GM23338 (cell line): ENCODE measurements at regions not wholly inside any gene's neighbourhood (a gene's known extent, or its start where the extent isn't known, plus 50 kb on each side); places are given as distances from the start of the nearest gene placed in this dataset.

ENCODE experiments used
- ATAC-seq: fragments of 200-7000 bp; cut with Tn5 transposase; 3 replicates; pipeline ENCODE4 v1.9.1; 2020
- DNase-seq: peaks from one replicate; pipeline ENCODE4 v3.0.0-alpha.2; 2015; ENCODE audit warnings: low spot score
- H2AFZ ChIP-seq: fragments of 200-600 bp; sonication (generic); 2 replicates; pipeline ENCODE4 v1.8.0; 2016; ENCODE audit warnings: antibody characterized with exemption, mild to moderate bottlenecking, moderate library complexity
- H3F3A ChIP-seq: fragments of 200-600 bp; sonication (generic); replicated peaks from 2 replicates; pipeline ENCODE4 v1.8.0; 2017; ENCODE audit warnings: antibody characterized with exemption, mixed run types, low read depth
- H3K27ac ChIP-seq: fragments of 200-600 bp; sonication (generic); 2 replicates; pipeline ENCODE4 v1.6.1; 2016; ENCODE audit warnings: low read depth
- H3K27me3 ChIP-seq: fragments of 200-600 bp; sonication (generic); 2 replicates; pipeline ENCODE4 v1.8.0; 2016; ENCODE audit warnings: mild to moderate bottlenecking, mixed run types, moderate library complexity; ENCODE audit not compliant: insufficient read depth
- H3K36me3 ChIP-seq: fragments of 200-600 bp; sonication (generic); 2 replicates; pipeline ENCODE4 v1.8.0; 2016; ENCODE audit warnings: mild to moderate bottlenecking; ENCODE audit not compliant: insufficient read depth
- H3K4me1 ChIP-seq: fragments of 200-600 bp; sonication (generic); 2 replicates; pipeline ENCODE4 v1.8.0; 2016; ENCODE audit warnings: mild to moderate bottlenecking, moderate library complexity; ENCODE audit not compliant: insufficient read depth
- H3K4me2 ChIP-seq: fragments of 200-600 bp; sonication (generic); 2 replicates; pipeline ENCODE4 v1.7.1; 2017; ENCODE audit warnings: mixed run types
- H3K4me3 ChIP-seq: fragments of 200-600 bp; sonication (generic); 2 replicates; pipeline ENCODE4 v1.6.1; 2016; ENCODE audit warnings: mixed run types
- H3K79me2 ChIP-seq: fragments of 200-600 bp; sonication (generic); replicated peaks from 2 replicates; pipeline ENCODE4 v1.8.0; 2017; ENCODE audit warnings: mild to moderate bottlenecking; ENCODE audit not compliant: insufficient read depth
- H3K9me2 ChIP-seq: fragments of 200-600 bp; sonication (generic); 2 replicates; pipeline ENCODE4 v1.8.0; 2017; ENCODE audit not compliant: insufficient read depth
- H4K20me1 ChIP-seq: fragments of 200-600 bp; sonication (generic); replicated peaks from 2 replicates; pipeline ENCODE4 v1.8.0; 2017; ENCODE audit warnings: mild to moderate bottlenecking; ENCODE audit not compliant: insufficient read depth
- H3K27ac Mint-ChIP-seq: 2 replicates; pipeline ENCODE4 v1.8.0; 2020; ENCODE audit warnings: inconsistent platforms, mild to moderate bottlenecking, moderate library complexity, mixed read lengths
- H3K27me3 Mint-ChIP-seq: 3 replicates; pipeline ENCODE4 v1.8.0; 2022; ENCODE audit warnings: low read depth, mild to moderate bottlenecking, moderate library complexity, mixed read lengths, inconsistent platforms; ENCODE audit not compliant: insufficient read depth, poor library complexity
- H3K36me3 Mint-ChIP-seq: 3 replicates; pipeline ENCODE4 v1.8.0; 2021; ENCODE audit warnings: low read depth, mild to moderate bottlenecking, inconsistent platforms, moderate library complexity, mixed read lengths
- H3K4me1 Mint-ChIP-seq: 3 replicates; pipeline ENCODE4 v1.8.0; 2020; ENCODE audit warnings: mild to moderate bottlenecking, inconsistent platforms, mixed read lengths
- H3K4me3 Mint-ChIP-seq: 3 replicates; pipeline ENCODE4 v1.8.0; 2021; ENCODE audit warnings: moderate library complexity, mild to moderate bottlenecking, inconsistent platforms, mixed read lengths
- H3K9me3 Mint-ChIP-seq: 3 replicates; pipeline ENCODE4 v1.8.0; 2020; ENCODE audit warnings: moderate library complexity, mild to moderate bottlenecking, inconsistent platforms, mixed read lengths
- EZH2 ChIP-seq: fragments of 200-600 bp; sonication (generic); IDR thresholded peaks from one replicate; pipeline ENCODE4 v1.8.0; 2017; ENCODE audit warnings: antibody characterized with exemption, mild to moderate bottlenecking, low read depth; ENCODE audit not compliant: unreplicated experiment
- EZH2phosphoT487 ChIP-seq: fragments of 200-600 bp; sonication (generic); IDR thresholded peaks from one replicate; pipeline ENCODE4 v1.8.1; 2018; ENCODE audit warnings: antibody characterized with exemption; ENCODE audit not compliant: unreplicated experiment
- NANOG ChIP-seq: IDR thresholded peaks from 2 replicates; pipeline ENCODE4 v1.6.1; 2016; ENCODE audit warnings: antibody characterized with exemption, borderline replicate concordance
- STAT1 ChIP-seq: IDR thresholded peaks from one replicate; pipeline ENCODE4 v1.6.1; 2016; ENCODE audit warnings: antibody characterized with exemption; ENCODE audit not compliant: unreplicated experiment
- ZNF114 ChIP-seq: fragments of 250-450 bp; sonication (Bioruptor Pico); IDR thresholded peaks from 2 replicates; pipeline ENCODE4 v1.5.0; 2020; ENCODE audit warnings: mild to moderate bottlenecking, moderate library complexity
- ZNF331 ChIP-seq: fragments of 250-450 bp; sonication (Bioruptor Pico); IDR thresholded peaks from 2 replicates; pipeline ENCODE4 v1.5.0; 2020; ENCODE audit warnings: low read depth, mild to moderate bottlenecking, moderate library complexity
- TF ChIP-seq, protein P1 (sequence below): IDR thresholded peaks from one replicate; pipeline ENCODE4 v1.6.1; 2018; ENCODE audit warnings: antibody characterized with exemption; ENCODE audit not compliant: unreplicated experiment
- TF ChIP-seq, protein P2 (sequence below): IDR thresholded peaks from 2 replicates; pipeline ENCODE4 v1.6.1; 2016; ENCODE audit warnings: antibody characterized with exemption
- TF ChIP-seq, protein P3 (sequence below): fragments of 250-450 bp; sonication (Bioruptor Pico); IDR thresholded peaks from 2 replicates; pipeline ENCODE4 v1.5.0; 2020; ENCODE audit warnings: mild to moderate bottlenecking, moderate library complexity
- TF ChIP-seq, protein P4 (sequence below), 2 experiments: fragments of 200-600 bp in 1 of 2; sonication (generic) in 1 of 2; conservative IDR thresholded peaks; 2 replicates each; pipeline versions ENCODE4 v1.5.1 to v1.6.1; 2016 to 2017; ENCODE audit warnings: antibody characterized with exemption in 2 of 2, low read depth in 2 of 2, mild to moderate bottlenecking in 2 of 2, moderate library complexity in 1 of 2

DNA sequence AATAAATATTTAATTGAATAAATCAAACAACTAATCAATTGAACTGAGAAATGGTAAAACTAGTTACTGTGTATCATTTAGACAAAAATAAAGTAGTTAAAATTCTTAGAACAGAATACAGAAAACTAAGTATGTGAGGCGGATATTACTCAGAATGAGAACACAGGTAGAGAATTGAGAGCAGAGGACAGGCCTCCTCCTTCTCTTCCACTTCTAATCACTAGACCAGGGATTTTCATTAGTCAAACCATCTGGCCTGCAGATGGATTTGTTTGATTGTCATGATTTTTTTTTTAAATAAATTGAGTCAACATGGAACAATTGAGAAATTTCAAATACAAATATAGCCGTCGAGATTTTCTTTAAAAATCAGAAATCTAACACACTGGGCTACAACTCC lies 198.6 kb upstream of the HMHB1 start:
- Mint-ChIP-seq H3K4me1 (no peaks in the 10 kb centered on the region), H3K36me3 (no peaks in the 10 kb centered on the region), H3K27me3 (no peaks in the 10 kb centered on the region), H3K27ac (no peak overlapping the region), H3K9me3 (peaks cover 7% of the 10 kb centered on the region; the same call in 2 of the 3 replicates), H3K4me3 (no peak overlapping the region)
- H3K79me2 ChIP-seq, result no peaks in the 10 kb centered on the region
- H3K27ac ChIP-seq, result no peak overlapping the region
- no peak overlapping the region for H3K4me3 ChIP-seq
- TF ChIP-seq EZH2phosphoT487 (no peak), EZH2 (no peak), STAT1 (no peak), NANOG (no peak), ZNF331 (CRISPR knock-in tag) (no peak), ZNF114 (CRISPR knock-in tag) (no peak)
- TF ChIP-seq, protein P1, sequence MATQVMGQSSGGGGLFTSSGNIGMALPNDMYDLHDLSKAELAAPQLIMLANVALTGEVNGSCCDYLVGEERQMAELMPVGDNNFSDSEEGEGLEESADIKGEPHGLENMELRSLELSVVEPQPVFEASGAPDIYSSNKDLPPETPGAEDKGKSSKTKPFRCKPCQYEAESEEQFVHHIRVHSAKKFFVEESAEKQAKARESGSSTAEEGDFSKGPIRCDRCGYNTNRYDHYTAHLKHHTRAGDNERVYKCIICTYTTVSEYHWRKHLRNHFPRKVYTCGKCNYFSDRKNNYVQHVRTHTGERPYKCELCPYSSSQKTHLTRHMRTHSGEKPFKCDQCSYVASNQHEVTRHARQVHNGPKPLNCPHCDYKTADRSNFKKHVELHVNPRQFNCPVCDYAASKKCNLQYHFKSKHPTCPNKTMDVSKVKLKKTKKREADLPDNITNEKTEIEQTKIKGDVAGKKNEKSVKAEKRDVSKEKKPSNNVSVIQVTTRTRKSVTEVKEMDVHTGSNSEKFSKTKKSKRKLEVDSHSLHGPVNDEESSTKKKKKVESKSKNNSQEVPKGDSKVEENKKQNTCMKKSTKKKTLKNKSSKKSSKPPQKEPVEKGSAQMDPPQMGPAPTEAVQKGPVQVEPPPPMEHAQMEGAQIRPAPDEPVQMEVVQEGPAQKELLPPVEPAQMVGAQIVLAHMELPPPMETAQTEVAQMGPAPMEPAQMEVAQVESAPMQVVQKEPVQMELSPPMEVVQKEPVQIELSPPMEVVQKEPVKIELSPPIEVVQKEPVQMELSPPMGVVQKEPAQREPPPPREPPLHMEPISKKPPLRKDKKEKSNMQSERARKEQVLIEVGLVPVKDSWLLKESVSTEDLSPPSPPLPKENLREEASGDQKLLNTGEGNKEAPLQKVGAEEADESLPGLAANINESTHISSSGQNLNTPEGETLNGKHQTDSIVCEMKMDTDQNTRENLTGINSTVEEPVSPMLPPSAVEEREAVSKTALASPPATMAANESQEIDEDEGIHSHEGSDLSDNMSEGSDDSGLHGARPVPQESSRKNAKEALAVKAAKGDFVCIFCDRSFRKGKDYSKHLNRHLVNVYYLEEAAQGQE, result no peak
- TF ChIP-seq, protein P2, sequence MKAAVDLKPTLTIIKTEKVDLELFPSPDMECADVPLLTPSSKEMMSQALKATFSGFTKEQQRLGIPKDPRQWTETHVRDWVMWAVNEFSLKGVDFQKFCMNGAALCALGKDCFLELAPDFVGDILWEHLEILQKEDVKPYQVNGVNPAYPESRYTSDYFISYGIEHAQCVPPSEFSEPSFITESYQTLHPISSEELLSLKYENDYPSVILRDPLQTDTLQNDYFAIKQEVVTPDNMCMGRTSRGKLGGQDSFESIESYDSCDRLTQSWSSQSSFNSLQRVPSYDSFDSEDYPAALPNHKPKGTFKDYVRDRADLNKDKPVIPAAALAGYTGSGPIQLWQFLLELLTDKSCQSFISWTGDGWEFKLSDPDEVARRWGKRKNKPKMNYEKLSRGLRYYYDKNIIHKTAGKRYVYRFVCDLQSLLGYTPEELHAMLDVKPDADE, result no peak
- TF ChIP-seq, protein P3, sequence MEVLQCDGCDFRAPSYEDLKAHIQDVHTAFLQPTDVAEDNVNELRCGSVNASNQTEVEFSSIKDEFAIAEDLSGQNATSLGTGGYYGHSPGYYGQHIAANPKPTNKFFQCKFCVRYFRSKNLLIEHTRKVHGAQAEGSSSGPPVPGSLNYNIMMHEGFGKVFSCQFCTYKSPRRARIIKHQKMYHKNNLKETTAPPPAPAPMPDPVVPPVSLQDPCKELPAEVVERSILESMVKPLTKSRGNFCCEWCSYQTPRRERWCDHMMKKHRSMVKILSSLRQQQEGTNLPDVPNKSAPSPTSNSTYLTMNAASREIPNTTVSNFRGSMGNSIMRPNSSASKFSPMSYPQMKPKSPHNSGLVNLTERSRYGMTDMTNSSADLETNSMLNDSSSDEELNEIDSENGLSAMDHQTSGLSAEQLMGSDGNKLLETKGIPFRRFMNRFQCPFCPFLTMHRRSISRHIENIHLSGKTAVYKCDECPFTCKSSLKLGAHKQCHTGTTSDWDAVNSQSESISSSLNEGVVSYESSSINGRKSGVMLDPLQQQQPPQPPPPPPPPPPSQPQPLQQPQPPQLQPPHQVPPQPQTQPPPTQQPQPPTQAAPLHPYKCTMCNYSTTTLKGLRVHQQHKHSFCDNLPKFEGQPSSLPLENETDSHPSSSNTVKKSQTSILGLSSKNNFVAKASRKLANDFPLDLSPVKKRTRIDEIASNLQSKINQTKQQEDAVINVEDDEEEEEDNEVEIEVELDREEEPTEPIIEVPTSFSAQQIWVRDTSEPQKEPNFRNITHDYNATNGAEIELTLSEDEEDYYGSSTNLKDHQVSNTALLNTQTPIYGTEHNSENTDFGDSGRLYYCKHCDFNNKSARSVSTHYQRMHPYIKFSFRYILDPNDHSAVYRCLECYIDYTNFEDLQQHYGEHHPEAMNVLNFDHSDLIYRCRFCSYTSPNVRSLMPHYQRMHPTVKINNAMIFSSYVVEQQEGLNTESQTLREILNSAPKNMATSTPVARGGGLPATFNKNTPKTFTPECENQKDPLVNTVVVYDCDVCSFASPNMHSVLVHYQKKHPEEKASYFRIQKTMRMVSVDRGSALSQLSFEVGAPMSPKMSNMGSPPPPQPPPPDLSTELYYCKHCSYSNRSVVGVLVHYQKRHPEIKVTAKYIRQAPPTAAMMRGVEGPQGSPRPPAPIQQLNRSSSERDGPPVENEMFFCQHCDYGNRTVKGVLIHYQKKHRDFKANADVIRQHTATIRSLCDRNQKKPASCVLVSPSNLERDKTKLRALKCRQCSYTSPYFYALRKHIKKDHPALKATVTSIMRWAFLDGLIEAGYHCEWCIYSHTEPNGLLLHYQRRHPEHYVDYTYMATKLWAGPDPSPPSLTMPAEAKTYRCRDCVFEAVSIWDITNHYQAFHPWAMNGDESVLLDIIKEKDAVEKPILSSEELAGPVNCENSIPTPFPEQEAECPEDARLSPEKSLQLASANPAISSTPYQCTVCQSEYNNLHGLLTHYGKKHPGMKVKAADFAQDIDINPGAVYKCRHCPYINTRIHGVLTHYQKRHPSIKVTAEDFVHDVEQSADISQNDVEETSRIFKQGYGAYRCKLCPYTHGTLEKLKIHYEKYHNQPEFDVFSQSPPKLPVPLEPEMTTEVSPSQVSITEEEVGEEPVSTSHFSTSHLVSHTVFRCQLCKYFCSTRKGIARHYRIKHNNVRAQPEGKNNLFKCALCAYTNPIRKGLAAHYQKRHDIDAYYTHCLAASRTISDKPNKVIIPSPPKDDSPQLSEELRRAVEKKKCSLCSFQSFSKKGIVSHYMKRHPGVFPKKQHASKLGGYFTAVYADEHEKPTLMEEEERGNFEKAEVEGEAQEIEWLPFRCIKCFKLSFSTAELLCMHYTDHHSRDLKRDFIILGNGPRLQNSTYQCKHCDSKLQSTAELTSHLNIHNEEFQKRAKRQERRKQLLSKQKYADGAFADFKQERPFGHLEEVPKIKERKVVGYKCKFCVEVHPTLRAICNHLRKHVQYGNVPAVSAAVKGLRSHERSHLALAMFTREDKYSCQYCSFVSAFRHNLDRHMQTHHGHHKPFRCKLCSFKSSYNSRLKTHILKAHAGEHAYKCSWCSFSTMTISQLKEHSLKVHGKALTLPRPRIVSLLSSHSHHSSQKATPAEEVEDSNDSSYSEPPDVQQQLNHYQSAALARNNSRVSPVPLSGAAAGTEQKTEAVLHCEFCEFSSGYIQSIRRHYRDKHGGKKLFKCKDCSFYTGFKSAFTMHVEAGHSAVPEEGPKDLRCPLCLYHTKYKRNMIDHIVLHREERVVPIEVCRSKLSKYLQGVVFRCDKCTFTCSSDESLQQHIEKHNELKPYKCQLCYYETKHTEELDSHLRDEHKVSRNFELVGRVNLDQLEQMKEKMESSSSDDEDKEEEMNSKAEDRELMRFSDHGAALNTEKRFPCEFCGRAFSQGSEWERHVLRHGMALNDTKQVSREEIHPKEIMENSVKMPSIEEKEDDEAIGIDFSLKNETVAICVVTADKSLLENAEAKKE (CRISPR knock-in tag), result no peak
- TF ChIP-seq, protein P4, sequence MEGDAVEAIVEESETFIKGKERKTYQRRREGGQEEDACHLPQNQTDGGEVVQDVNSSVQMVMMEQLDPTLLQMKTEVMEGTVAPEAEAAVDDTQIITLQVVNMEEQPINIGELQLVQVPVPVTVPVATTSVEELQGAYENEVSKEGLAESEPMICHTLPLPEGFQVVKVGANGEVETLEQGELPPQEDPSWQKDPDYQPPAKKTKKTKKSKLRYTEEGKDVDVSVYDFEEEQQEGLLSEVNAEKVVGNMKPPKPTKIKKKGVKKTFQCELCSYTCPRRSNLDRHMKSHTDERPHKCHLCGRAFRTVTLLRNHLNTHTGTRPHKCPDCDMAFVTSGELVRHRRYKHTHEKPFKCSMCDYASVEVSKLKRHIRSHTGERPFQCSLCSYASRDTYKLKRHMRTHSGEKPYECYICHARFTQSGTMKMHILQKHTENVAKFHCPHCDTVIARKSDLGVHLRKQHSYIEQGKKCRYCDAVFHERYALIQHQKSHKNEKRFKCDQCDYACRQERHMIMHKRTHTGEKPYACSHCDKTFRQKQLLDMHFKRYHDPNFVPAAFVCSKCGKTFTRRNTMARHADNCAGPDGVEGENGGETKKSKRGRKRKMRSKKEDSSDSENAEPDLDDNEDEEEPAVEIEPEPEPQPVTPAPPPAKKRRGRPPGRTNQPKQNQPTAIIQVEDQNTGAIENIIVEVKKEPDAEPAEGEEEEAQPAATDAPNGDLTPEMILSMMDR (conservative IDR thresholded peaks at IDR 0.05; ENCODE audit: low read depth in 2 of 2), result no peak
- no peak overlapping the region for H3K4me2 ChIP-seq
- H3K36me3 ChIP-seq, result no peaks in the 10 kb centered on the region
- no peaks in the 10 kb centered on the region for H4K20me1 ChIP-seq
- no peaks in the 10 kb centered on the region for H3K4me1 ChIP-seq
- ATAC-seq, result no peak
- H3K9me2 ChIP-seq, result 0 out of 2 replicates have a peak, but pooled peaks cover 5% of the 10 kb centered on the region
- H2AFZ ChIP-seq, result no peak overlapping the region
- DNase-seq, result no peak
- H3F3A ChIP-seq, result no peaks in the 10 kb centered on the region
- no peaks in the 10 kb centered on the region for H3K27me3 ChIP-seq
